ENCODE measurements at regions not wholly inside any gene's neighbourhood (a gene's known extent, or its start where the extent isn't known, plus 50 kb on each side); places are given as distances from the start of the nearest gene placed in this dataset.

- no peak overlapping the region for H3K23ac ChIP-seq (ENCODE audit: insufficient read length, low read depth, low read length)
- no CpG with 5 or more reads among the region's 1 CpG for WGBS (ENCODE audit: extremely low coverage, insufficient read length, low lambda C conversion rate)
- Mint-ChIP-seq H3K36me3 (ENCODE audit: insufficient read depth in 1 of 3, low read depth in 3 of 3) (peaks cover 12 to 31% (median 28%) of the 10 kb centered on the region in 3 experiments), H3K27me3 (ENCODE audit: low read depth) (no peaks in the 10 kb centered on the region), H3K9me3 (peaks cover 27 to 29% of the 10 kb centered on the region in 2 experiments), H3K4me1 (peaks cover 19 to 29% of the 10 kb centered on the region in 2 experiments), H3K4me3 (no peak overlapping the region), H3K27ac (no peak overlapping the region)
- no peaks in the 10 kb centered on the region for H3K23me2 ChIP-seq (ENCODE audit: insufficient read length, low read depth, low read length, poor library complexity, severe bottlenecking)
- H3K9me3 ChIP-seq (ENCODE audit: control insufficient read depth, low read depth, low read length), result peaks cover 11% of the 10 kb centered on the region
- no peak overlapping the region for H2BK20ac ChIP-seq (ENCODE audit: low read depth, low read length, poor library complexity, severe bottlenecking)
- H3K9ac ChIP-seq (ENCODE audit: extremely low read depth, insufficient read length, low read length), result no peak overlapping the region
- no peak overlapping the region for H4K8ac ChIP-seq (replicated peaks; ENCODE audit: insufficient read length, low read depth, low read length)
- no peak overlapping the region for H2AFZ ChIP-seq (ENCODE audit: low read length)
- H2BK120ac ChIP-seq (ENCODE audit: low read depth, low read length, poor library complexity, severe bottlenecking), result no peak overlapping the region
- no peaks in the 10 kb centered on the region for H3K79me2 ChIP-seq (ENCODE audit: insufficient read depth, low read length)
- H3K4ac ChIP-seq (ENCODE audit: low read depth, low read length), result no peak overlapping the region
- H4K5ac ChIP-seq (ENCODE audit: insufficient read length, low read depth, low read length), result no peak overlapping the region
- H4K91ac ChIP-seq (ENCODE audit: insufficient read length, low read depth, low read length), result no peak overlapping the region
- no peaks in the 10 kb centered on the region for H3K4me1 ChIP-seq (ENCODE audit: insufficient read depth, low read length)
- no peak overlapping the region for H2AK5ac ChIP-seq (ENCODE audit: insufficient read length, low read length)
- TF ChIP-seq CTCF (conservative IDR thresholded peaks at IDR 0.05), result no peak
- H3K14ac ChIP-seq (ENCODE audit: insufficient read depth, low read length), result no peak overlapping the region
- H2BK12ac ChIP-seq (ENCODE audit: insufficient read length, low read depth, low read length), result no peak overlapping the region
- no peak overlapping the region for H2BK5ac ChIP-seq (ENCODE audit: insufficient read length, low read length)
- no peak overlapping the region for H2BK15ac ChIP-seq (ENCODE audit: low read depth, low read length)
- H4K20me1 ChIP-seq (ENCODE audit: control insufficient read depth, insufficient read depth, insufficient read length), result no peaks in the 10 kb centered on the region
- no peaks in the 10 kb centered on the region for H3K79me1 ChIP-seq (ENCODE audit: insufficient read depth, low read depth, low read length, poor library complexity, severe bottlenecking)
- H3K27me3 ChIP-seq (ENCODE audit: insufficient read depth, low read length), result no peaks in the 10 kb centered on the region; the same call in 1 of the 2 replicates
- H3K56ac ChIP-seq (ENCODE audit: insufficient read length, low read depth, low read length), result no peak overlapping the region
- no peak overlapping the region for H3K4me2 ChIP-seq (ENCODE audit: insufficient read depth, insufficient read length, low read length)
- no peak for DNase-seq
- H3K27ac ChIP-seq (ENCODE audit: insufficient read length, low read depth, low read length), result no peak overlapping the region
- H3K18ac ChIP-seq (ENCODE audit: insufficient read length, low read depth, low read length), result no peak overlapping the region
- no peak overlapping the region for H3T11ph ChIP-seq (ENCODE audit: low read length)
Measured at GRCh38 chr2:7577769-7578168, 660.6 kb downstream of the RNF144A start.

Measured in H9 (cell line).